ENCODE measurements at regions not wholly inside any gene's neighbourhood (a gene's known extent, or its start where the extent isn't known, plus 50 kb on each side); places are given as distances from the start of the nearest gene placed in this dataset.

DNA sequence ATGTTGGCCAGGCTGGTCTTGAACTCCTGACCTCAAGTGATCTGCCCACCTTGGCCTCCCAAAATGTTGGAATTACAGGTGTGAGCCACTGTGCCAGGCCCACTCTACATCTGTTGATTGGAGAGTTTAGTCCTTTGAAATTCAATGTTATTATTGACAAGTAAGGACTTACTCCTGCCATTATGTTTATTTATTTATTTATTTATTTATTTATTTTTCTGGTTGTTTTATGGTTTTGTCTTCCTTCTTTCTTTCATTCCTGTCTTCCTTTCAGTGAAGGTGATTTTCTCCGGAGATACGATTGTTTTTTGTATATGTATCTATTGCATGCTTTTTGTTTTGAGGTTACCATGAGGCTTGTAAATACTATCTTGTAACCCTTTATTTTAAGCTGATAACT lies 602.6 kb downstream of the EPM2A start:
- 95% methylated on average over 2 of the region's 2 CpGs for WGBS
- no peaks in the 10 kb centered on the region for H3K36me3 ChIP-seq (ENCODE audit: insufficient read depth)
- H3K4me1 ChIP-seq (ENCODE audit: insufficient read depth): no peaks in the 10 kb centered on the region

GRCh38 chr6:145135702-145136101 lies 599.6 kb downstream of the EPM2A start:
- H3K27ac ChIP-seq (ENCODE audit: low read depth): no peak overlapping the region
- H3K4me3 ChIP-seq (ENCODE audit: low read depth, low read length): no peak overlapping the region
- no peak for DNase-seq (ENCODE audit: extremely low spot score)
- WGBS: 86% methylated on average over 6 of the region's 6 CpGs
- no peaks in the 10 kb centered on the region for H3K4me1 ChIP-seq (ENCODE audit: insufficient read depth)
- no peaks in the 10 kb centered on the region for H3K36me3 ChIP-seq (ENCODE audit: insufficient read depth)

More for the DNA sequence above, 602.6 kb downstream of the EPM2A start:
- Histone ChIP-seq H3K4me3 (ENCODE audit: low read depth, low read length) (no peak overlapping the region), H3K27ac (ENCODE audit: low read depth) (no peak overlapping the region)
- DNase-seq (ENCODE audit: extremely low spot score): no peak

GRCh38 chr6:145137425-145137824 lies 597.9 kb downstream of the EPM2A start:
- DNase-seq (ENCODE audit: extremely low spot score): no peak
- no peaks in the 10 kb centered on the region for H3K4me1 ChIP-seq (ENCODE audit: insufficient read depth)
- WGBS: 67% methylated on average over 1 of the region's 1 CpG
- H3K27ac ChIP-seq (ENCODE audit: low read depth): no peak overlapping the region
- no peak overlapping the region for H3K4me3 ChIP-seq (ENCODE audit: low read depth, low read length)
- no peaks in the 10 kb centered on the region for H3K36me3 ChIP-seq (ENCODE audit: insufficient read depth)

DNA sequence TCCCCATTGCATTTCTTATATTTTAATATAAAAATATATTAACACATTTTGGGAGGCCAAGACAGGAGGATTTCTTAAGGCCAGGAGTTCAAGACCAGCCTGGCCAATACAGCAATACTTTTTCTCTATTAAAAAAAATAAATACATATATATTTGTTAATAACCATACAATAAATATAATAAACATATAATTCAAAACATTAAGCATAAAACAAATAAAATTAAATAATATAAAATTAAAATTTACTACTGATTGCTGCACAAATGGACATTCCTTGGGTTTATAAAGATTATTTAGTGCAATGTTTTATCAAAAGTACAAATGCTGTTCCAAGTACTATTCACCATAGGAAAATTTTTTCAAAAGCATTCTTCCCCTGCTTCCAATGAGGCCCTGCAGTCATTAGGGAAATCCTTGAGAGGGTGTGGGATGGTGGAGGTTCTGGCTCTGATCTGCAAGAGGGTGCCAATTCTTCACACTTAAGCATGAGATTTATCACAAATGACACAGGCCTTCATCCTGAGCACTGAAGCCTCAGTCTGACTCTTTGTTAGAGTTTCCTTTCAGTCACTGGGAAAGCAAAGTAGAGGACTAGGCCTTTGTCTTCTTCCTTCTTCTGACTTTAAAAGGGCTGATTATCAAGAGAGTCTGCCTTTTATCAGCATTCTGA lies 596.7 kb downstream of the EPM2A start:
- no peak overlapping the region for H3K4me3 ChIP-seq (ENCODE audit: low read depth, low read length)
- no peaks in the 10 kb centered on the region for H3K36me3 ChIP-seq (ENCODE audit: insufficient read depth)
- H3K27ac ChIP-seq (ENCODE audit: low read depth): no peak overlapping the region

GRCh38 chr6:145139140-145139850 lies 596.0 kb downstream of the EPM2A start:
- no peaks in the 10 kb centered on the region for H3K36me3 ChIP-seq (ENCODE audit: insufficient read depth)
- H3K4me1 ChIP-seq (ENCODE audit: insufficient read depth): no peaks in the 10 kb centered on the region
- H3K4me3 ChIP-seq (ENCODE audit: low read depth, low read length): no peak overlapping the region
- no peak overlapping the region for H3K27ac ChIP-seq (ENCODE audit: low read depth)
- 74% methylated on average over 7 of the region's 7 CpGs for WGBS
- DNase-seq (ENCODE audit: extremely low spot score): no peak

More for the DNA sequence above, 596.7 kb downstream of the EPM2A start:
- H3K4me1 ChIP-seq (ENCODE audit: insufficient read depth): no peaks in the 10 kb centered on the region
- no peak for DNase-seq (ENCODE audit: extremely low spot score)

DNA sequence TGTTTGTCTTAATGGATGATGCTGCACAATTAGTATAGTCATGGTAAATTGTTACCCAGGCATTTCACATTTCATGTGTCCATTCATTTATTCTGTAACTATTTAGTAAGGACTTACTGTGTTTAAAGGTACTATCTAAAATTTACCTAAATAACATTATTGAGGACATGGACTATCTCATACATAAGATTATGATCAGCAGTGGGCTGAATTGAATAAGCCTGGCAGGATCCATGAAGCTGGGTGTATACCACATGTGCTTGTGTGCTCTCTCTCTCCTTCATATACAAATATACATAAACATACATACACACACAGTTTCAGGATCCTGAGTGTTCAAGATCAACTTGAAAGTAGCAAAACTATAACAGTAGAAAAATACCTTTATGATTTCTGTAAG lies 595.4 kb downstream of the EPM2A start:
- Histone ChIP-seq H3K27ac (ENCODE audit: low read depth) (no peak overlapping the region), H3K4me3 (ENCODE audit: low read depth, low read length) (no peak overlapping the region), H3K4me1 (ENCODE audit: insufficient read depth) (no peaks in the 10 kb centered on the region), H3K36me3 (ENCODE audit: insufficient read depth) (no peaks in the 10 kb centered on the region)
- no peak for DNase-seq (ENCODE audit: extremely low spot score)

DNA sequence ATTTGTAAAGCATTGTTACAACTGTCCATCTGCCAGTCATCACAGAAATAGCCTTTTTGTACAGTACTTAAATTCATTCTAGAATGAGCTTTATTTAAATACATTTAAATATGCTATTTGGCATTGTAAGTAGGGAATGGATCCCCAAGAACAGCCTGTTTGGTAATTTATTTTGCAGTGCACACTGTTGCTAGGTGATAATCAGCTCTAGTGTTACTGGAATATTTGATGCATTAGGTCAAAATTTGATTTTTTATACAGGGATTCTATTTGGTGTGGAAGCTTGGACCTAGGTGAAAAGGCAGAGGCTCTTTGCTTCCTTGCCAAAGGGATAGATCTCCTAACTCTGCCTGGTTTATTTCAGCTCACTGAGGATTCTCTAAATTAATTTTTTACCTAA lies 593.7 kb downstream of the EPM2A start:
- no peak overlapping the region for H3K4me3 ChIP-seq (ENCODE audit: low read depth, low read length)
- no peak for DNase-seq (ENCODE audit: extremely low spot score)
- H3K4me1 ChIP-seq (ENCODE audit: insufficient read depth): no peaks in the 10 kb centered on the region
- H3K27ac ChIP-seq (ENCODE audit: low read depth): no peak overlapping the region
- no peaks in the 10 kb centered on the region for H3K36me3 ChIP-seq (ENCODE audit: insufficient read depth)

GRCh38 chr6:145142958-145143357 lies 592.4 kb downstream of the EPM2A start:
- 96% methylated on average over 1 of the region's 1 CpG for WGBS
- no peak for DNase-seq (ENCODE audit: extremely low spot score)
- Histone ChIP-seq H3K4me3 (ENCODE audit: low read depth, low read length) (no peak overlapping the region), H3K36me3 (ENCODE audit: insufficient read depth) (no peaks in the 10 kb centered on the region), H3K27ac (ENCODE audit: low read depth) (no peak overlapping the region), H3K4me1 (ENCODE audit: insufficient read depth) (no peaks in the 10 kb centered on the region)

DNA sequence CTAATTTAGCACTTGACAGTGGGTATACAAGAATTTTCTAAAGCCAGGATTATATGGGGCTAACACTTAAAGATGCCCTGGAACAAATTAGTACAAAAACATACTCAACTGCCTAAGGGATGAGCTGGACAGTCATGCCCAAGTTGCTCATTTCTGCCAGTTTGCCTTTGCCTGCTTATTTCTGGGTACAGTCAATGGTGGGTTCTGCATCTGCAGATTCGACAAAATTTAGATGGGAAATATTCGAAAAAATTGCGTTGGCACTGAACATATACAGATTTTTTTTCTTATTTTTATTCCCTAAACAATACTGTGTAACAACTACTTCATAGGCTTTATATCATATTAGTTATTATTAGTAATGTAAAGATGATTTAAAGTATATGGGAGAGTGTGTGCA lies 591.9 kb downstream of the EPM2A start:
- 97% methylated on average over 3 of the region's 3 CpGs for WGBS
- no peak overlapping the region for H3K4me3 ChIP-seq (ENCODE audit: low read depth, low read length)
- H3K4me1 ChIP-seq (ENCODE audit: insufficient read depth): no peaks in the 10 kb centered on the region
- H3K36me3 ChIP-seq (ENCODE audit: insufficient read depth): no peaks in the 10 kb centered on the region
- H3K27ac ChIP-seq (ENCODE audit: low read depth): no peak overlapping the region
- no peak for DNase-seq (ENCODE audit: extremely low spot score)

DNA sequence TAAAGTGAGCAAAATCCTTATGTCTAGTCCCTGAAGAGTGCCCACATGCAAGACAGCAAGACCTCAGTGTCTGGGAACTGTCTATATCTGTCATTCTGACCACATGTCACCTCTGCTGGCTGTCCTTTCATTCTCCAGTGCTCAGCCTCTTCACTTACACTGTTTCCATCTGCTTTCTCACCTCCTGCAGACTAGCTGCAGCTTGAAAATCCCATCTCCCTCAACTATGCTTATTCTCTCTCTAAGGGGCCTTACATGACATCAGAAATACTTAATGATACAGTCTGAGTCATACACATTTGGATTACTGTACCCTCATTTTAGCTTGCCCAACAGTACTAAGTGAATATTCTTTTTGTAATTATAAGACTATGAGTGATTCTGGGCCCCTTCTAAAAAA lies 587.8 kb downstream of the EPM2A start:
- Histone ChIP-seq H3K4me3 (ENCODE audit: low read depth, low read length) (no peak overlapping the region), H3K4me1 (ENCODE audit: insufficient read depth) (no peaks in the 10 kb centered on the region), H3K27ac (ENCODE audit: low read depth) (no peak overlapping the region), H3K36me3 (ENCODE audit: insufficient read depth) (no peaks in the 10 kb centered on the region)
- no peak for DNase-seq (ENCODE audit: extremely low spot score)

DNA sequence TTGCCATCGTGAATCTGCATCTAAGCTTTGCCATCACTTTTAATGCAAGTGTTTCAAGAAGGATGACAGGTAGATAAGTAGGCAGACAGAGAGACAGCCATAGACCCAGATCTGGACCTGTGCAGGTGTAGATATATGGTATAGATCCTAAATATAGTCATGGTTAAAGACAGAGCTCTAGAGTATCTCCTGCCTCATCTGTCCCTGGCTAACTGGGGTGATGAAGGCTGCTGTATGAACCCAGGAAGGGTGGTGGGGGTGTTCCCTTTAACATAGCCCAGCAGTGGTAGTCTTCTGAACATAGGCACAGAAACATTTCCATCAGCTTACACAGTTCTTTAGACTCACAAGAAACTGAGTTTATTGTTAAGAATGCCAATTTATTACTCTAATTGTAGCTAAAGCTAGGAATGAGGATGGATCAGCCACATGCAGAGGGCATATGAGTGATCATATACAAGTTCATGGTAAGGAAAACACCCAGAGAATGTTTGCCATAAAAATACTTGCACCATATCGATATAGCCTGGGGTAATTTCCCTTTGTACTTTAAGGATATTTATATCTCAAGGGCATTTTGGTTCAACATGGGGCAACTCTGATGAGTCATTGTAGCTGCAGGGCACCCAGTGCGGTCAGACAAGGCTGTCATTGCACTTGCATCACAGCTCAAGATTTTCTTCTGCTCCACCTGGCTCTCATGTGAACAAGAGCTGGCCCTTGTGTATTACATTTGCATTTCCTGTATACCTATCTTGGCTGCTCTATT lies 587.2 kb downstream of the EPM2A start:
- Histone ChIP-seq H3K36me3 (ENCODE audit: insufficient read depth) (no peaks in the 10 kb centered on the region), H3K4me1 (ENCODE audit: insufficient read depth) (no peaks in the 10 kb centered on the region), H3K27ac (ENCODE audit: low read depth) (no peak overlapping the region), H3K4me3 (ENCODE audit: low read depth, low read length) (no peak overlapping the region)
- WGBS: 73% methylated on average over 3 of the region's 3 CpGs
- DNase-seq (ENCODE audit: extremely low spot score): no peak

DNA sequence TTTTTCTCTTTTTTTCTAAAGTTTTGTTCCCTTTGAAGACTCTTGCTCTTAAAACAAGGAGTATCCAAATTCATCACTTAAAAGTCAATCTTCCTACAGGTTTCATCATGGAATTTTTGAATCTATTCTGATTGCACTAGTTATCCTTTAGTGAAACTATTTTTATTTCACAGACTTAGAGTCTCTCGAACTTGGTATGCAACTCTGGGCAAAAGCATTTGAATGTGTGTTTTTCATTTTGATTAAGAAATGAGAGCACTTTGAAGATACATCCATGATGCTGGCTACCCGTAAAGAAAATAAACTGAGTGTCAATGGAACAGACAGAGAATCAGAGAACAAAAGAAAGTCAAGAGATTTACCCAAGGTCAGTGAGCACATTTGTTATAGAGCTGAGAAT lies 586.5 kb downstream of the EPM2A start:
- Histone ChIP-seq H3K4me1 (ENCODE audit: insufficient read depth) (no peaks in the 10 kb centered on the region), H3K36me3 (ENCODE audit: insufficient read depth) (no peaks in the 10 kb centered on the region), H3K4me3 (ENCODE audit: low read depth, low read length) (no peak overlapping the region), H3K27ac (ENCODE audit: low read depth) (no peak overlapping the region)
- WGBS: 66% methylated on average over 2 of the region's 2 CpGs
- no peak for DNase-seq (ENCODE audit: extremely low spot score)

GRCh38 chr6:145151624-145152023 lies 583.7 kb downstream of the EPM2A start:
- no peaks in the 10 kb centered on the region for H3K36me3 ChIP-seq (ENCODE audit: insufficient read depth)
- H3K4me3 ChIP-seq (ENCODE audit: low read depth, low read length): no peak overlapping the region
- DNase-seq (ENCODE audit: extremely low spot score): no peak
- WGBS: 84% methylated on average over 3 of the region's 3 CpGs
- H3K27ac ChIP-seq (ENCODE audit: low read depth): no peak overlapping the region
- H3K4me1 ChIP-seq (ENCODE audit: insufficient read depth): no peaks in the 10 kb centered on the region

DNA sequence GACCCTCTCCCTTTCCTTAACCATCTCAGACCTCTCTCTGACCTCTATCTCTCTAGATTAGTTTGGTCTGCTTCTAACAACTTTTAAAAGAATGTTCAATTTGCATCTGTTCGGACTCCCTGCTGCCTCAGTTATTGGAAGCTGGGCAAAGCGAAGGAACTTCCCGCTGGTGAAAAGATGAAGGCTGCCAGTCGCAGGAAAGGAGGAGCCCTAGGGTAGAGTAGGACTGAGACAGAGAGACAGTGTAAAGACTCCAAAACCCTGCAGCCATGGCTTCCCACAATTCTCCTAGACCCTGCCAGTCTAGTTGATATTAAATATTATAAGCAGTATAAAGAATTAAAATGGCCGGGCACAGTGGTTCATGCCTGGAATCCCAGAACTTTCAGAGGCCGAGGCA lies 581.8 kb downstream of the EPM2A start:
- 90% methylated on average over 6 of the region's 6 CpGs for WGBS
- H3K27ac ChIP-seq (ENCODE audit: low read depth): no peak overlapping the region
- no peak for DNase-seq (ENCODE audit: extremely low spot score)
- H3K4me1 ChIP-seq (ENCODE audit: insufficient read depth): no peaks in the 10 kb centered on the region
- no peak overlapping the region for H3K4me3 ChIP-seq (ENCODE audit: low read depth, low read length)
- no peaks in the 10 kb centered on the region for H3K36me3 ChIP-seq (ENCODE audit: insufficient read depth)
